DOHH2 (cell line): ENCODE measurements at regions not wholly inside any gene's neighbourhood (a gene's known extent, or its start where the extent isn't known, plus 50 kb on each side); places are given as distances from the start of the nearest gene placed in this dataset.

Source experiments
- H3F3A ChIP-seq: fragments of 200-600 bp; sonication (generic), shearing (Covaris generic); 2 replicates; pipeline ENCODE4 v1.6.0; 2016; ENCODE audit warnings: antibody characterized with exemption, mild to moderate bottlenecking; ENCODE audit not compliant: control insufficient read depth, insufficient read depth
- H3K27ac ChIP-seq: fragments of 200-600 bp; sonication (generic); 2 replicates; pipeline ENCODE4 v1.5.1; 2014; ENCODE audit warnings: low read depth, mild to moderate bottlenecking, low read length, moderate library complexity
- H3K27me3 ChIP-seq: fragments of 200-600 bp; sonication (generic); 2 replicates; pipeline ENCODE4 v1.6.1; 2014; ENCODE audit warnings: mild to moderate bottlenecking, low read length, mixed read lengths; ENCODE audit not compliant: control insufficient read depth
- H3K36me3 ChIP-seq: fragments of 200-600 bp; sonication (generic); 2 replicates; pipeline ENCODE4 v1.6.1; 2014; ENCODE audit warnings: mild to moderate bottlenecking, low read length, moderate library complexity, mixed read lengths; ENCODE audit not compliant: control insufficient read depth
- H3K4me1 ChIP-seq: fragments of 200-600 bp; sonication (generic); 2 replicates; pipeline ENCODE4 v1.6.1; 2014; ENCODE audit warnings: mild to moderate bottlenecking, low read length, mixed read lengths; ENCODE audit not compliant: control insufficient read depth
- H3K4me2 ChIP-seq: fragments of 200-600 bp; sonication (generic); 2 replicates; pipeline ENCODE4 v1.6.0; 2014; ENCODE audit warnings: mild to moderate bottlenecking, low read length, moderate library complexity
- H3K4me3 ChIP-seq: fragments of 200-600 bp; sonication (generic); 2 replicates; pipeline ENCODE4 v1.5.1; 2014; ENCODE audit warnings: mild to moderate bottlenecking, low read length, mixed read lengths
- H3K79me2 ChIP-seq: fragments of 200-600 bp; sonication (generic); 2 replicates; pipeline ENCODE4 v1.6.1; 2014; ENCODE audit warnings: mild to moderate bottlenecking, low read length, mixed read lengths; ENCODE audit not compliant: control insufficient read depth
- H3K9me2 ChIP-seq: fragments of 200-600 bp; sonication (generic); replicated peaks from 2 replicates; pipeline ENCODE4 v1.6.1; 2014; ENCODE audit warnings: mild to moderate bottlenecking, low read length, mixed read lengths; ENCODE audit not compliant: control insufficient read depth
- H3K9me3 ChIP-seq: fragments of 200-600 bp; sonication (generic); 2 replicates; pipeline ENCODE4 v1.6.1; 2014; ENCODE audit warnings: antibody characterized with exemption, low read length, mixed read lengths; ENCODE audit not compliant: control insufficient read depth, insufficient read depth
- H4K20me1 ChIP-seq: fragments of 200-600 bp; sonication (generic); 2 replicates; pipeline ENCODE4 v1.6.0; 2014; ENCODE audit warnings: low read depth, mild to moderate bottlenecking, antibody characterized with exemption, low read length, moderate library complexity; ENCODE audit not compliant: control insufficient read depth, insufficient read depth
- EZH2phosphoT487 ChIP-seq: fragments of 200-600 bp; sonication (generic); IDR thresholded peaks from 2 replicates; pipeline ENCODE4 v1.6.1; 2017; ENCODE audit warnings: borderline replicate concordance, mild to moderate bottlenecking, antibody characterized with exemption, low read length, moderate library complexity, mixed read lengths
- TF ChIP-seq, protein P1 (sequence below): fragments of 200-600 bp; sonication (generic); IDR thresholded peaks from one replicate; pipeline ENCODE4 v1.5.1; 2014; ENCODE audit warnings: antibody characterized with exemption, mild to moderate bottlenecking, low read depth, low read length; ENCODE audit not compliant: poor library complexity, severe bottlenecking

DNA sequence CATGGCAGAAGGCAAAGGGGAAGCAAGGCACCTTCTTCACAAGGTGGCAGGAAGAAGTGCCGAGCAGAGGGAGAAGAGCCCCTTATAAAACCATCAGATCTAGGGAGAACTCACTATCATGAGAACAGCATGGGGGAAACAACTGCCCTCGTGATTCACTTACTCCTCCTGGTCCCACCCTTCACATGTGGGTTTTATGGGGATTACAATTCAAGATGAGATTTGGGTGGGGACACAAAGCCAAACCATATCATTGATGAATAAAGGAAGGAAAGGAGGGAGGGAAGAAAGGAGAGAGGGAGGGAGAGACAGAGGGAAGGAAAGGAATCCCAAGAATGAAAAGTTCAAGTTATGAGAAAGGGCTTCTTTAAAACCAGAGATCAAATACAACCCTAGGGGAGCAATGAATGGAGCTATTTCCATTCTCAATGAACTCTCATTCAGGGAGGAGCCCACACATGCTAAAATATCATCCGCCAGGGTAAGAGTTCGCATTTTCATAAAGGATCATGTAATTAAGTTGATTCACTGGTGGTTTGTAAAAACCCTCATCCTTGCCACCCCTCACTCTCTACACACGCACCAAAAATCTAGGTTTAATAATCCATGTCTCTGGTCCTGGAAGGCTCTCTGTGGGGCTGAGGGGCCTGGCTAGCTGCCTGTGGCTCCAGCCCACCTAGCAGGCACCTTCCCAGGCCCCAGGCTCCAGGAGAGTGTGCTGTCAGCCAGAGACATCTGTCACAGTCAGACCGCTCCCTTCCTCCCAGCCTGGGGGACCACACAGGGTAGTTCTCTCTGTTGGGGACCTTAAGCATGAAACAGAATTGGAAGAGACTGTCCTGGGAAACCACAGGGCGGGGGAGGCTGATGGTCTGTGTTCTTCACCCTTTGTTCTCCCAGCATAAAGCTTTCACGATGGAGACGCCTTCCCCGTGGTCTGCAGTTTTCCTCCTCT lies 94.0 kb downstream of the CCDC185 start:
- Histone ChIP-seq H4K20me1 (no peaks in the 10 kb centered on the region), H3K9me2 (no peaks in the 10 kb centered on the region), H3K4me1 (no peaks in the 10 kb centered on the region), H3F3A (no peaks in the 10 kb centered on the region), H3K36me3 (no peaks in the 10 kb centered on the region), H3K9me3 (no peaks in the 10 kb centered on the region), H3K27me3 (no peaks in the 10 kb centered on the region), H3K4me2 (no peak overlapping the region), H3K4me3 (no peak overlapping the region), H3K79me2 (no peaks in the 10 kb centered on the region), H3K27ac (no peak overlapping the region)
- TF ChIP-seq, protein P1, sequence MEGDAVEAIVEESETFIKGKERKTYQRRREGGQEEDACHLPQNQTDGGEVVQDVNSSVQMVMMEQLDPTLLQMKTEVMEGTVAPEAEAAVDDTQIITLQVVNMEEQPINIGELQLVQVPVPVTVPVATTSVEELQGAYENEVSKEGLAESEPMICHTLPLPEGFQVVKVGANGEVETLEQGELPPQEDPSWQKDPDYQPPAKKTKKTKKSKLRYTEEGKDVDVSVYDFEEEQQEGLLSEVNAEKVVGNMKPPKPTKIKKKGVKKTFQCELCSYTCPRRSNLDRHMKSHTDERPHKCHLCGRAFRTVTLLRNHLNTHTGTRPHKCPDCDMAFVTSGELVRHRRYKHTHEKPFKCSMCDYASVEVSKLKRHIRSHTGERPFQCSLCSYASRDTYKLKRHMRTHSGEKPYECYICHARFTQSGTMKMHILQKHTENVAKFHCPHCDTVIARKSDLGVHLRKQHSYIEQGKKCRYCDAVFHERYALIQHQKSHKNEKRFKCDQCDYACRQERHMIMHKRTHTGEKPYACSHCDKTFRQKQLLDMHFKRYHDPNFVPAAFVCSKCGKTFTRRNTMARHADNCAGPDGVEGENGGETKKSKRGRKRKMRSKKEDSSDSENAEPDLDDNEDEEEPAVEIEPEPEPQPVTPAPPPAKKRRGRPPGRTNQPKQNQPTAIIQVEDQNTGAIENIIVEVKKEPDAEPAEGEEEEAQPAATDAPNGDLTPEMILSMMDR = no peak
- no peak for TF ChIP-seq EZH2phosphoT487

DNA sequence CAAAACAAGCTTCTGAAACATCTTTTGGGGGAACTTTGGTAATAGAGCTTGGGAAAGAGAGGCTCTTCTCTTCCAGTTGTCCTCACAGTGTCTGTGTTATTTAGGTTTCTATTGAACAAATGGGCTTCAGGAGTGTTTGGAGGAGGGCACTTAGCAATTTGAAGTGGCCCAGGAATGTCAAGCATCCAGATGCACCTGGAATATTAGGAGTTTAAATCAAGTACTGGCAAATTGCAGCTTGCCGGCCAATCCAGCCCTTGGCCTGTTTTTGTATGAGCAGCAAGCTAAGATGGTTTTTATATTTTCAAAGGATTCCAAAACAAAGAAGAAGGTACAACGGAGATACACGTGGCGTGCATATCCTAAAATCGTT lies 94.7 kb downstream of the CCDC185 start:
- Histone ChIP-seq H3K9me3 (no peaks in the 10 kb centered on the region), H4K20me1 (no peaks in the 10 kb centered on the region), H3K79me2 (no peaks in the 10 kb centered on the region), H3K4me1 (no peaks in the 10 kb centered on the region), H3K27me3 (no peaks in the 10 kb centered on the region), H3F3A (no peaks in the 10 kb centered on the region), H3K36me3 (no peaks in the 10 kb centered on the region), H3K4me2 (no peak overlapping the region), H3K9me2 (no peaks in the 10 kb centered on the region), H3K27ac (no peak overlapping the region), H3K4me3 (no peak overlapping the region)
- TF ChIP-seq, protein P1 = no peak

DNA sequence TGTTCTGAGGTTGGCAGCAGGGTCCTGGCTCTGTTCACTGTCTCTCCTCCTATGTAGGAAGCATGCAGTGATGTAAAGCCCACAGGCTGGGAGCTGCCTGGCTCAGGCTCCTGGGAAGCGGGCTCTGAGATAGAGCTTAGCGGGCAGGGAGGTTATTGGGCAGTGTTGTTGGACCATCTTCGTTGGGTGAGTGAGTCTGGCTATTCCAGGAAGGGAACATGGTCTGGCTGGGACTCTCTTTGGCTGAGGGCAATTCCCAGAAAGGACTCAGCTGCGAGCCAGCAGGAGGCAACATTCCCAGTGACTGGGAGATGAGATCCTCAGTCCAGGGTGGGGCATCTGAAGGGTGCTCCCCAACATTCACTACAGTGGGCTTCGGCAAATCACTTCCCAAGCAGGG lies 96.2 kb downstream of the CCDC185 start:
- H3K4me2 ChIP-seq = no peak overlapping the region
- H4K20me1 ChIP-seq = no peaks in the 10 kb centered on the region
- no peaks in the 10 kb centered on the region for H3K27me3 ChIP-seq
- no peaks in the 10 kb centered on the region for H3K9me2 ChIP-seq
- no peak overlapping the region for H3K27ac ChIP-seq
- no peaks in the 10 kb centered on the region for H3K4me1 ChIP-seq
- H3K4me3 ChIP-seq = no peak overlapping the region
- H3F3A ChIP-seq = no peaks in the 10 kb centered on the region
- no peaks in the 10 kb centered on the region for H3K79me2 ChIP-seq
- TF ChIP-seq, protein P1 = no peak
- no peak for TF ChIP-seq EZH2phosphoT487
- no peaks in the 10 kb centered on the region for H3K36me3 ChIP-seq
- H3K9me3 ChIP-seq = no peaks in the 10 kb centered on the region
